Endothelial cell of umbilical vein (primary cell): ENCODE measurements at regions not wholly inside any gene's neighbourhood (a gene's known extent, or its start where the extent isn't known, plus 50 kb on each side); places are given as distances from the start of the nearest gene placed in this dataset.

Experiments
- BruUV-seq: library from RNA; stranded (reverse); fragments of 400-500 nt; replicated peaks from 2 replicates; lab custom pipeline; 2021; lab: Mats Ljungman, UMichigan
- CTCF ChIA-PET: fragments of 300-600, 350-600 bp; sonication (Branson Sonifier 250); formaldehyde crosslinking; loops from one replicate; lab custom pipeline; 2021; ENCODE audit warnings: antibody characterized with exemption, inconsistent platforms; lab: Charles Lee
- POLR2A ChIA-PET: fragments of 300-600, 350-600 bp; sonication (Branson Sonifier 250); formaldehyde crosslinking; loops from one replicate; lab custom pipeline; 2021; ENCODE audit warnings: antibody characterized with exemption, inconsistent platforms; lab: Charles Lee
- DNase-seq: peaks from one replicate; pipeline ENCODE4 v3.0.0-alpha.2; 2011; ENCODE audit warnings: low read depth, low spot score
- FAIRE-seq: peaks from 2 replicates; lab custom pipeline; 2011; peaks lifted over from hg19 to GRCh38; lab: Jason Lieb, UNC
- H2AFZ ChIP-seq: 2 replicates; pipeline ENCODE4 v1.6.0; 2012; ENCODE audit warnings: low read depth, low read length, control low read depth, inconsistent platforms
- H3K27ac ChIP-seq: 2 replicates; pipeline ENCODE4 v1.5.1; 2011; ENCODE audit warnings: low read depth, mild to moderate bottlenecking, control low read depth, low read length, moderate library complexity; ENCODE audit not compliant: insufficient read depth
- H3K27me3 ChIP-seq, 2 experiments: 2 replicates each; pipeline versions ENCODE4 v1.6.0 to v1.6.1; 2011; ENCODE audit warnings: low read length in 2 of 2, mixed read lengths in 1 of 2; ENCODE audit not compliant: control insufficient read depth in 2 of 2, insufficient read depth in 2 of 2
- H3K36me3 ChIP-seq, 2 experiments: 2 replicates in 1 of 2; 3 replicates in 1 of 2; pipeline ENCODE4 v1.5.1; 2011; ENCODE audit warnings: low read length in 2 of 2, mild to moderate bottlenecking in 1 of 2, moderate library complexity in 1 of 2; ENCODE audit not compliant: control insufficient read depth in 2 of 2, insufficient read depth in 2 of 2; ENCODE audit errors: extremely low read depth in 1 of 2
- H3K4me1 ChIP-seq: 3 replicates; pipeline ENCODE4 v1.5.1; 2011; ENCODE audit warnings: mild to moderate bottlenecking, low read length; ENCODE audit not compliant: control insufficient read depth, insufficient read depth; ENCODE audit errors: extremely low read depth
- H3K4me2 ChIP-seq: 2 replicates; pipeline ENCODE4 v1.6.1; 2011; ENCODE audit warnings: low read length, control low read depth, mixed read lengths; ENCODE audit not compliant: insufficient read depth
- H3K4me3 ChIP-seq, 3 experiments: fragments of 200-600 bp in 1 of 3; sonication (generic), shearing (Covaris generic) in 1 of 3; replicated peaks in 1 of 3; 2 replicates each; pipeline ENCODE4 v1.5.1; 2011 to 2016; ENCODE audit warnings: control low read depth in 3 of 3, low read length in 3 of 3, mild to moderate bottlenecking in 2 of 3, inconsistent platforms in 1 of 3, low read depth in 1 of 3, moderate library complexity in 1 of 3; ENCODE audit not compliant: insufficient read depth in 1 of 3
- H3K79me2 ChIP-seq: 2 replicates; pipeline ENCODE4 v1.6.0; 2012; ENCODE audit warnings: low read length, inconsistent platforms; ENCODE audit not compliant: control insufficient read depth, insufficient read depth
- H3K9ac ChIP-seq: replicated peaks from 2 replicates; pipeline ENCODE3; 2011; ENCODE audit warnings: low read length, control low read depth; ENCODE audit not compliant: insufficient read depth; ENCODE audit errors: extremely low read depth
- H3K9me1 ChIP-seq: replicated peaks from 3 replicates; pipeline ENCODE4 v1.6.0; 2011; ENCODE audit warnings: mild to moderate bottlenecking, low read length; ENCODE audit not compliant: control insufficient read depth, insufficient read depth; ENCODE audit errors: extremely low read depth
- H3K9me3 ChIP-seq: replicated peaks from 2 replicates; pipeline ENCODE4 v1.5.1; 2012; ENCODE audit warnings: low read length, inconsistent platforms; ENCODE audit not compliant: control insufficient read depth, insufficient read depth
- H4K20me1 ChIP-seq: replicated peaks from 2 replicates; pipeline ENCODE3; 2011; ENCODE audit warnings: mild to moderate bottlenecking, low read length; ENCODE audit not compliant: control insufficient read depth, insufficient read depth; ENCODE audit errors: extremely low read depth
- EZH2 ChIP-seq: IDR thresholded peaks from 2 replicates; pipeline ENCODE4 v1.6.1; 2012; ENCODE audit warnings: borderline replicate concordance, low read depth, mild to moderate bottlenecking, moderate library complexity, low read length, inconsistent platforms; ENCODE audit not compliant: severe bottlenecking
- POLR2A ChIP-seq: IDR thresholded peaks from 2 replicates; pipeline ENCODE4 v1.6.1; 2012; ENCODE audit warnings: low read depth, mild to moderate bottlenecking, control low read depth, low read length
- dilution Hi-C: fragments of 300-500 bp; cut with MboI; formaldehyde crosslinking; loops from one replicate; pipeline ENCODE4 v1.15.0; 2019; ENCODE audit warnings: low sequenced_read_pairs; ENCODE audit not compliant: extremely low pct_ligation_motif_present
- intact Hi-C: fragments of 100-400 bp; cut with micrococcal nuclease; formaldehyde crosslinking; loops from one replicate; pipeline ENCODE4 v1.10.0; 2022
- TF ChIP-seq, protein P1 (sequence below): IDR thresholded peaks from 2 replicates; pipeline ENCODE4 v1.6.1; 2011; ENCODE audit not compliant: insufficient read depth, insufficient read length
- TF ChIP-seq, protein P2 (sequence below), 2 donors: IDR thresholded peaks; 1 replicate in 1 of 2; 2 replicates in 1 of 2; pipeline ENCODE4 v1.5.1; 2011; ENCODE audit warnings: low read length in 2 of 2, mild to moderate bottlenecking in 2 of 2, moderate library complexity in 2 of 2, control low read depth in 1 of 2, inconsistent platforms in 1 of 2, low read depth in 1 of 2; ENCODE audit not compliant: insufficient read depth in 1 of 2; ENCODE audit errors: extremely low read depth in 1 of 2

DNA sequence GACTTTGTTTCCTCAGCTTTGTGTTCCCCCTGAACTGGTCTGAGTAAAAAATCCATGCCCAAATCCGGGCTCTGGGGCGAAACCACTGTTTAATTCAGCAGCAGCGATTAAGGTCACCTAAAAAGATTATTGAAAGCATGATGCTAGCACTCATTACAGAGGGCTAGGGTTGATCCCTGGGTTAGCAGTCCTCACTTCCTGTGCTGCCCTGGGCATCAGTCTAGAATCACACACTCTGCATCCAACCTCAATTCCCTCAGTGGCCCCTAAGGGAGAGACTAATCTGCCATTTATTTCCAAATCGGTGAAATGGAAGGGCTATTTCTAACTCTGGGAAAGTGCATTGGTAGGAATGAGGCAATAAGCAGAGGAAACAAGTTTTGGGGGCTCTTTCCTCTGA lies 107.2 kb downstream of the BTG1 start:
- H2AFZ ChIP-seq = no peak overlapping the region
- CTCF ChIA-PET = no interaction called here
- no TSS peak for BruUV-seq

More for the DNA sequence above, 107.2 kb downstream of the BTG1 start:
- intact Hi-C loops = no loop called here
- peaks cover 21% of the 10 kb centered on the region for H3K4me1 ChIP-seq
- H3K79me2 ChIP-seq = no peaks in the 10 kb centered on the region
- TF ChIP-seq POLR2A = no peak
- TF ChIP-seq, protein P1, sequence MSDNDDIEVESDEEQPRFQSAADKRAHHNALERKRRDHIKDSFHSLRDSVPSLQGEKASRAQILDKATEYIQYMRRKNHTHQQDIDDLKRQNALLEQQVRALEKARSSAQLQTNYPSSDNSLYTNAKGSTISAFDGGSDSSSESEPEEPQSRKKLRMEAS = no peak
- TF ChIP-seq EZH2 = no peak
- TF ChIP-seq, protein P2, sequence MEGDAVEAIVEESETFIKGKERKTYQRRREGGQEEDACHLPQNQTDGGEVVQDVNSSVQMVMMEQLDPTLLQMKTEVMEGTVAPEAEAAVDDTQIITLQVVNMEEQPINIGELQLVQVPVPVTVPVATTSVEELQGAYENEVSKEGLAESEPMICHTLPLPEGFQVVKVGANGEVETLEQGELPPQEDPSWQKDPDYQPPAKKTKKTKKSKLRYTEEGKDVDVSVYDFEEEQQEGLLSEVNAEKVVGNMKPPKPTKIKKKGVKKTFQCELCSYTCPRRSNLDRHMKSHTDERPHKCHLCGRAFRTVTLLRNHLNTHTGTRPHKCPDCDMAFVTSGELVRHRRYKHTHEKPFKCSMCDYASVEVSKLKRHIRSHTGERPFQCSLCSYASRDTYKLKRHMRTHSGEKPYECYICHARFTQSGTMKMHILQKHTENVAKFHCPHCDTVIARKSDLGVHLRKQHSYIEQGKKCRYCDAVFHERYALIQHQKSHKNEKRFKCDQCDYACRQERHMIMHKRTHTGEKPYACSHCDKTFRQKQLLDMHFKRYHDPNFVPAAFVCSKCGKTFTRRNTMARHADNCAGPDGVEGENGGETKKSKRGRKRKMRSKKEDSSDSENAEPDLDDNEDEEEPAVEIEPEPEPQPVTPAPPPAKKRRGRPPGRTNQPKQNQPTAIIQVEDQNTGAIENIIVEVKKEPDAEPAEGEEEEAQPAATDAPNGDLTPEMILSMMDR (IDR thresholded peaks at IDR 0.05; ENCODE audit: extremely low read depth in 1 of 2, insufficient read depth in 1 of 2, low read depth in 1 of 2, low read length in 2 of 2) = no peak
- H3K4me2 ChIP-seq = no peak overlapping the region
- no peaks in the 10 kb centered on the region for H4K20me1 ChIP-seq
- H3K27me3 ChIP-seq = no peaks in the 10 kb centered on the region
- no peak overlapping the region for H3K9ac ChIP-seq
- dilution Hi-C loops = no loop called here
- no peaks in the 10 kb centered on the region for H3K9me3 ChIP-seq
- POLR2A ChIA-PET = interaction anchor here (1.2 kb wide), 1 partner anchor 10 kb away, joined by 3 read pairs; no protein-coding TSS in a partner anchor
- no peak for FAIRE-seq
- DNase-seq = no peak
- no peak overlapping the region for H3K4me3 ChIP-seq
- no peaks in the 10 kb centered on the region for H3K9me1 ChIP-seq
- H3K36me3 ChIP-seq = no peaks in the 10 kb centered on the region
- no peak overlapping the region for H3K27ac ChIP-seq
